Karpas-422 (cell line): ENCODE measurements at regions not wholly inside any gene's neighbourhood (a gene's known extent, or its start where the extent isn't known, plus 50 kb on each side); places are given as distances from the start of the nearest gene placed in this dataset.

Experiments
- DNase-seq: peaks from one replicate; pipeline ENCODE4 v3.0.0-alpha.2; 2015
- H2AFZ ChIP-seq: fragments of 200-600 bp; sonication (generic); 2 replicates; pipeline ENCODE4 v1.6.1; 2014; ENCODE audit warnings: antibody characterized with exemption, low read length, mixed read lengths
- H3K27ac ChIP-seq: fragments of 200-600 bp; sonication (generic); 2 replicates; pipeline ENCODE4 v1.5.1; 2014; ENCODE audit warnings: mild to moderate bottlenecking, low read length, moderate library complexity
- H3K27me3 ChIP-seq: fragments of 200-600 bp; sonication (generic); 2 replicates; pipeline ENCODE4 v1.6.1; 2014; ENCODE audit warnings: low read length, mixed read lengths
- H3K36me3 ChIP-seq: fragments of 200-600 bp; sonication (generic); 2 replicates; pipeline ENCODE4 v1.6.1; 2014; ENCODE audit warnings: low read length, mixed read lengths; ENCODE audit not compliant: insufficient read depth
- H3K4me1 ChIP-seq: fragments of 200-600 bp; sonication (generic); 2 replicates; pipeline ENCODE4 v1.6.1; 2014; ENCODE audit warnings: mild to moderate bottlenecking, low read length, mixed read lengths
- H3K4me2 ChIP-seq: fragments of 200-600 bp; sonication (generic); 2 replicates; pipeline ENCODE4 v1.6.1; 2014; ENCODE audit warnings: low read length, low read depth, mild to moderate bottlenecking; ENCODE audit not compliant: poor library complexity, severe bottlenecking
- H3K4me3 ChIP-seq: fragments of 200-600 bp; sonication (generic); 2 replicates; pipeline ENCODE4 v1.5.1; 2014; ENCODE audit warnings: mild to moderate bottlenecking, antibody characterized with exemption, low read length, mixed read lengths
- H3K79me2 ChIP-seq: fragments of 200-600 bp; sonication (generic); 2 replicates; pipeline ENCODE4 v1.6.1; 2014; ENCODE audit warnings: mild to moderate bottlenecking, low read length, mixed read lengths
- H3K9ac ChIP-seq: fragments of 200-600 bp; sonication (generic); 2 replicates; pipeline ENCODE4 v1.6.0; 2014; ENCODE audit warnings: low read length
- H3K9me2 ChIP-seq: fragments of 200-600 bp; sonication (generic), shearing (Covaris generic); replicated peaks from 2 replicates; pipeline ENCODE4 v1.6.0; 2014; ENCODE audit warnings: mild to moderate bottlenecking, low read length, moderate library complexity; ENCODE audit not compliant: insufficient read depth
- H3K9me3 ChIP-seq: fragments of 300-700, 200-600 bp; sonication (generic); 2 replicates; pipeline ENCODE4 v1.6.1; 2014; ENCODE audit warnings: low read length, mixed read lengths
- H4K20me1 ChIP-seq: fragments of 200-600 bp; sonication (generic); 2 replicates; pipeline ENCODE4 v1.6.1; 2014; ENCODE audit warnings: mild to moderate bottlenecking, antibody characterized with exemption, low read length, low read depth; ENCODE audit not compliant: insufficient read depth

- no peaks in the 10 kb centered on the region for H4K20me1 ChIP-seq
- no peak overlapping the region for H3K4me3 ChIP-seq
- DNase-seq, result no peak
- H2AFZ ChIP-seq, result no peak overlapping the region
- no peaks in the 10 kb centered on the region for H3K27me3 ChIP-seq
- H3K36me3 ChIP-seq, result no peaks in the 10 kb centered on the region
- H3K79me2 ChIP-seq, result no peaks in the 10 kb centered on the region
- no peak overlapping the region for H3K9ac ChIP-seq
- H3K4me1 ChIP-seq, result no peaks in the 10 kb centered on the region
- H3K9me3 ChIP-seq, result peaks cover 16% of the 10 kb centered on the region
- no peak overlapping the region for H3K4me2 ChIP-seq
- no peak overlapping the region for H3K27ac ChIP-seq
- no peaks in the 10 kb centered on the region for H3K9me2 ChIP-seq
Observed at GRCh38 chr15:87135109-87135508, 1055.4 kb downstream of the AGBL1 start.

- no peaks in the 10 kb centered on the region for H3K36me3 ChIP-seq
- no peaks in the 10 kb centered on the region for H4K20me1 ChIP-seq
- no peak overlapping the region for H2AFZ ChIP-seq
- H3K9me2 ChIP-seq, result no peaks in the 10 kb centered on the region
- H3K27me3 ChIP-seq, result no peaks in the 10 kb centered on the region
- no peaks in the 10 kb centered on the region for H3K4me1 ChIP-seq
- H3K9ac ChIP-seq, result no peak overlapping the region
- no peak for DNase-seq
- H3K4me2 ChIP-seq, result no peak overlapping the region
- peaks cover 14% of the 10 kb centered on the region for H3K9me3 ChIP-seq
- no peaks in the 10 kb centered on the region for H3K79me2 ChIP-seq
- no peak overlapping the region for H3K27ac ChIP-seq
- H3K4me3 ChIP-seq, result no peak overlapping the region
Observed at GRCh38 chr15:87133704-87134103, 1054.0 kb downstream of the AGBL1 start.

GRCh38 chr15:87131067-87131466 lies 1051.4 kb downstream of the AGBL1 start:
- no peak overlapping the region for H3K4me2 ChIP-seq
- H3K79me2 ChIP-seq, result no peaks in the 10 kb centered on the region
- no peaks in the 10 kb centered on the region for H3K27me3 ChIP-seq
- H4K20me1 ChIP-seq, result no peaks in the 10 kb centered on the region
- H3K36me3 ChIP-seq, result no peaks in the 10 kb centered on the region
- peaks cover 8% of the 10 kb centered on the region; the same call in 1 of the 2 replicates for H3K9me3 ChIP-seq
- H3K4me3 ChIP-seq, result no peak overlapping the region
- no peaks in the 10 kb centered on the region for H3K9me2 ChIP-seq
- H3K4me1 ChIP-seq, result no peaks in the 10 kb centered on the region
- no peak overlapping the region for H3K9ac ChIP-seq
- H3K27ac ChIP-seq, result no peak overlapping the region
- no peak overlapping the region for H2AFZ ChIP-seq
- DNase-seq, result no peak

- DNase-seq, result no peak
- Histone ChIP-seq H3K9me2 (no peaks in the 10 kb centered on the region), H3K4me1 (no peaks in the 10 kb centered on the region), H3K79me2 (no peaks in the 10 kb centered on the region), H3K36me3 (0 out of 2 replicates have a peak, but pooled peaks cover 4% of the 10 kb centered on the region), H3K27me3 (no peaks in the 10 kb centered on the region), H3K27ac (no peak overlapping the region), H3K9ac (no peak overlapping the region), H3K9me3 (peaks cover 10% of the 10 kb centered on the region; the same call in 1 of the 2 replicates), H3K4me2 (no peak overlapping the region), H2AFZ (no peak overlapping the region), H4K20me1 (no peaks in the 10 kb centered on the region), H3K4me3 (no peak overlapping the region)
Observed at GRCh38 chr15:87129916-87130315, 1050.2 kb downstream of the AGBL1 start.

GRCh38 chr15:87123676-87124382 lies 1044.2 kb downstream of the AGBL1 start:
- no peaks in the 10 kb centered on the region for H3K27me3 ChIP-seq
- no peak for DNase-seq
- H2AFZ ChIP-seq, result no peak overlapping the region
- H3K9ac ChIP-seq, result no peak overlapping the region
- H3K27ac ChIP-seq, result no peak overlapping the region
- H3K4me2 ChIP-seq, result no peak overlapping the region
- H3K4me1 ChIP-seq, result no peaks in the 10 kb centered on the region
- no peak overlapping the region for H3K4me3 ChIP-seq
- 0 out of 2 replicates have a peak, but pooled peaks cover 4% of the 10 kb centered on the region for H3K36me3 ChIP-seq
- no peaks in the 10 kb centered on the region for H4K20me1 ChIP-seq
- H3K9me2 ChIP-seq, result no peaks in the 10 kb centered on the region
- no peaks in the 10 kb centered on the region for H3K79me2 ChIP-seq
- peaks cover 16% of the 10 kb centered on the region for H3K9me3 ChIP-seq

- H3K4me3 ChIP-seq, result no peak overlapping the region
- H2AFZ ChIP-seq, result no peak overlapping the region
- DNase-seq, result no peak
- no peak overlapping the region for H3K9ac ChIP-seq
- H3K4me2 ChIP-seq, result no peak overlapping the region
- H3K79me2 ChIP-seq, result no peaks in the 10 kb centered on the region
- H3K9me2 ChIP-seq, result no peaks in the 10 kb centered on the region
- H3K27me3 ChIP-seq, result no peaks in the 10 kb centered on the region
- peaks cover 16% of the 10 kb centered on the region for H3K9me3 ChIP-seq
- no peak overlapping the region for H3K27ac ChIP-seq
- 0 out of 2 replicates have a peak, but pooled peaks cover 4% of the 10 kb centered on the region for H3K36me3 ChIP-seq
- no peaks in the 10 kb centered on the region for H3K4me1 ChIP-seq
- H4K20me1 ChIP-seq, result no peaks in the 10 kb centered on the region
Observed at GRCh38 chr15:87121336-87121735, 1041.7 kb downstream of the AGBL1 start.

- Histone ChIP-seq H3K36me3 (no peaks in the 10 kb centered on the region), H3K9me3 (peaks cover 14% of the 10 kb centered on the region), H2AFZ (no peak overlapping the region), H3K4me2 (no peak overlapping the region), H3K79me2 (no peaks in the 10 kb centered on the region), H3K27ac (no peak overlapping the region), H3K27me3 (no peaks in the 10 kb centered on the region), H3K9ac (no peak overlapping the region), H4K20me1 (no peaks in the 10 kb centered on the region), H3K4me1 (no peaks in the 10 kb centered on the region), H3K9me2 (no peaks in the 10 kb centered on the region), H3K4me3 (no peak overlapping the region)
- no peak for DNase-seq
Observed at GRCh38 chr15:87120555-87120954, 1040.9 kb downstream of the AGBL1 start.

- Histone ChIP-seq H3K4me3 (no peak overlapping the region), H3K9me3 (peaks cover 14% of the 10 kb centered on the region; the same call in 1 of the 2 replicates), H3K4me1 (no peaks in the 10 kb centered on the region), H3K9ac (no peak overlapping the region), H3K36me3 (no peaks in the 10 kb centered on the region), H3K79me2 (no peaks in the 10 kb centered on the region), H3K27me3 (no peaks in the 10 kb centered on the region), H3K27ac (no peak overlapping the region), H3K4me2 (no peak overlapping the region), H3K9me2 (no peaks in the 10 kb centered on the region), H4K20me1 (no peaks in the 10 kb centered on the region), H2AFZ (no peak overlapping the region)
- no peak for DNase-seq
Observed at GRCh38 chr15:87118846-87119245, 1039.2 kb downstream of the AGBL1 start.
